Suppressor macrophage treated with lipopolysaccharide for 4 hours (primary cell): ENCODE measurements at regions not wholly inside any gene's neighbourhood (a gene's known extent, or its start where the extent isn't known, plus 50 kb on each side); places are given as distances from the start of the nearest gene placed in this dataset.
"Not testable (repeated sequence)": the region's sequence is repeated elsewhere in the genome, so short reads cannot be mapped to it uniquely, and the experiment has no call there.

Source experiments
- DNase-seq: peaks from one replicate; pipeline ENCODE4 v3.0.0-alpha.2; 2020

DNA sequence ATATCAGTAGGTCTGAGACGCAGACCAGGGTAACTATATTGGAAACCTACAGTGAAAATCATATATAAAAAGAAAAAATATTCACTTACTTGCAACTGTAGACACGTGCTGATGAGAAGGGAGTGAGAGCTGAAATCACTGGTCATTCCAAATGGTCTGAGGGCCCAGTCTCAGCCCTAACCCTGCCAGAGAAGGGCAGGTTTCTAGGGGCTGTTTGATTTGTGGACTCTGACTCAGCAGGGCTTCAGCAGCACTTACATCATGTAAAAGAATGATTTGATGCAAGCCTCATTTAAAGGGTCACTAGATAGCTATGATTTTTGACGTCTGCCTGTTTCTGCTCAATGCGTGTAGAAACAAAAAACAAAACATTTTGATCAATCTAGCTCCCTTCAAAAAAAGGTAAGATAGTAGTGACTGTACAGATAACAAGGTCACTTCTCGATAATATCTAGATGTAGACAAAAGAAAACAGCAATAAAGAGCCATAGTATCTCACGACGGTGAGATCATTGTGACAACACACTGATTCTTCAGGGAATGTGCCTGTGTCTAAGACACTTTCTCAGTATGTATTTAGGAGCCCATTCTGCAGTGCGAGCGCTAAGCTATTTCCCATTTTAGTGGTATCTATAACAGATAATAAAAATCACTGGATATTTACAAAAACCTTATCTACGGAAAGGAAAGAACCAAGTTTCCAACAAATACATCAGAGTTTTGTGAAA lies 307.2 kb downstream of the HIVEP2 start:
- no peak for DNase-seq

DNA sequence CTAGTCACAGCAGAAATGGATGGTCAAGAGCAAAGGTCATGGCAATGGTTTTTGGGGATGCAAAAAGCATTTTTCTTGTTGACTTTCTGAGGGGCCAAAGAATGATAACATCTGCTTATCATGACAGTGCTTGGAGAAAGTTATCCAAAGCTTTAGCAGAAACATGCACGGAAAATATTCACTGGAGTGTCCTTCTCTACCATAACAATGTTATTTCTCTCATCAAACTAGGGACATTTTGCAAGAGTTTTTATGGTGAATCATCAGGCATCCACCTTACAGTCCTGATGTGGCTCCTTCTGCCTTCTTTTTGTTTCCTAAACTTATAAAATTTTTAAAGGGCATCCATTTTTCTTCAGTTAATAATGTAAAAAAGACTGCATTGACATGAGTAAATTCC lies 302.3 kb downstream of the HIVEP2 start:
- no peak for DNase-seq

- no peak for DNase-seq
Measured at GRCh38 chr6:142644866-142645265, 300.1 kb downstream of the HIVEP2 start.

DNA sequence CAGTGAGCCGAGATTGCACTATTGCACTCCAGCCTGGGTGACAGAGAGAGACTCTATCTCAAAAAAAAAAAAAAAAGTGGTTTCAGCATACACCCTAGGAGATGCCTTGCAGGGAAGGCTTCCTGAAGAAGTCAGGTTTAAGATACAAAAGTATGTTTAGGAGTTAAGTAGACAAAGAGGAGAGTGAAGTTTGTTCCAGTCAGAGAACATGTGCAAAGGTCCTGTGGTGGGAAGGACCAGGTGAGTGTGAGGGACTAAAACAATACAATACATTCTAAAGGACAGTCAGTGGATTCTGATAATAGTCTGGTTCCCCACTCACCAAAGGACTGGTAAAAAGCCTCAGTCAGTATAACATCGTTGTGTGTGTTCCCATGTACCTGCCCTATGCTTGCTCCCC lies 299.3 kb downstream of the HIVEP2 start:
- DNase-seq, result no peak

DNA sequence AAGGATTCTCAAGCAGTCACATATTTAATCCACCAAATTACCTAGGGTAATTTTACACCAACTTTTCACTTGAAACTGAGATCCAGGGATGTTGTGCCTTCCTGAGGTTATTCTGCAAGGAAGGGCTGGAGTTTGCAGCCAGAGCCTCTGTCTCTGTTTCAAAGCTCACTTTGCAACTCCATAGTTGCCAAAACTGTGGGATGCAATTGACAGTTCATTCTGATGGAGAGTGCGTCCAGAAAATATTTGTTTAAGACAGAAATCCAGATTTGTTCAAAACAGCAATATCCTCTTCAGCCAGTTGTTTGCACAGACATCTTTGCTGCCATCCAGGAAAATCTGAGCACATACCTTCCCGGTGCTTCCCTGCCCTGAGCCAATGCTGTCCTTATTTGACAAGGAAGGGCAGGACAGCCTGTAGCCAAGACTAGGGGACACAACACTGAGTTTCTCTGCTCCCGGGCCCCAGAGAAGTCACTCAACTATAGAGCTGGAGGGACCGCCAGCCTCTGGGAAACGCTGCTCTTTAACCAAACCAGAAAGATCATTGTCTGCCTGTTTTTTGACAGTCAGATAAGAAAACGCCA lies 297.4 kb downstream of the HIVEP2 start:
- DNase-seq, result no peak

DNA sequence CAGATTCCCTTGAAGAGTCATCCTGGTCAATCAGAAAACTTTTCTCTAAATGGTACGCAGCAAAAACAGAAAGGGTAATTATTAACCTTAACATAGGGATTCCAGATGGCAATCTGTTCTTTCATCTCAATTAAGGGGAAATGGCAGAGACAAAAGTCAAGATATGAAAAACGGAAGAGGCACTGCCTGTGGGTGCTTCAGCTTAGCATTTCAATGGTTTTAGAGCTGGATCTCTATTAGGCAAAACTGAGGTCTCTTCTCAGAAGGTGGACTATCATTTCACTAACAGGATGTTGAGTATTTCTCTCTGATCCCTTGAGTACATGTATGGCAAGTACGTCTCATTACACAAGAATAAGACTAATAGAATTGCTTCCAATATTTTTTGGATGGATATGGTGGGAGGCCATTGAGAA lies 296.9 kb downstream of the HIVEP2 start:
- no peak for DNase-seq

DNA sequence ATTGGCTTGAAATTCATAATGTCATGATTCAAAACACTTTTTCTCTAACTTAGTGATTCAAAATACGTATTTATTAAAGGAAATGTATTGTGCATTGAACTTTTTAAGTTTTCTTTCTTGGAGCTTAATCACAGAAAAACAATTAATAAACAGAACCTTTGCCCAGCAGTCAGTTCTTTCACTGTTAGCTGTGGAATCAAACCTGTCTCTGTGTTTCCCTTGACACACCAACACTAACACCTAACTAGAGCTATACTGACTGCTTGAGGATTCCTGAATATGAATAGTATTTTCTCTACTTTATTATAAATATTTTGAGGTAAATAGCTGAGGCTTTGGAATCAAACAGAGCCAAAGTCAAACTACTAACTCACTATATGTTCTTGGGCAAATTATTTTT lies 296.4 kb downstream of the HIVEP2 start:
- no peak for DNase-seq

- not testable (repeated sequence) for DNase-seq
Measured at GRCh38 chr6:142649438-142650234, 295.3 kb downstream of the HIVEP2 start.

- no peak for DNase-seq
Measured at GRCh38 chr6:142651384-142651783, 293.6 kb downstream of the HIVEP2 start.

GRCh38 chr6:142653710-142654420 lies 291.1 kb downstream of the HIVEP2 start:
- no peak for DNase-seq

- DNase-seq, result no peak
Measured at GRCh38 chr6:142659661-142660060, 285.3 kb downstream of the HIVEP2 start.

DNA sequence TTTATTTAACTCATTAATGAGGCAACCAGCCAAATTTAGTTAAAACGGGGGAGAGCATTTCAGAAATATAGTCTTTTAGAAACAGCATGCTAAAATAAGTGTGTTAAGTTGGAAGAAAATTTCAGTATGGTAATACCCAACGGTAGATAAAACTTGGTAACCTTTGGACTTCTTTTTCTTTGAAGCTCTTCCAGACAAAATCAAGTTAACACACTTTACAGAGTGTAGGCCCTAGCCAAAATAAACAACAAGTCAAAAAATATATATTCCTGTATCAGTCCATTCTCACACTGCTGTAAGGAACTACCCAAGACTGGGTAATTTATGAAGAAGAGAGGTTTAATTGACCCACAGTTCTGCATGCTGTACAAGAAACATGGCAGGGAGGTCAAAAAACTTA lies 279.6 kb downstream of the HIVEP2 start:
- no peak for DNase-seq

GRCh38 chr6:142666599-142667185 lies 278.3 kb downstream of the HIVEP2 start:
- DNase-seq, result no peak

GRCh38 chr6:142669471-142670351 lies 275.3 kb downstream of the HIVEP2 start:
- DNase-seq, result peak; percentile 70

- no peak for DNase-seq
Measured at GRCh38 chr6:142671791-142672190, 273.2 kb downstream of the HIVEP2 start.

GRCh38 chr6:142675517-142675916 lies 269.5 kb downstream of the HIVEP2 start:
- no peak for DNase-seq

DNA sequence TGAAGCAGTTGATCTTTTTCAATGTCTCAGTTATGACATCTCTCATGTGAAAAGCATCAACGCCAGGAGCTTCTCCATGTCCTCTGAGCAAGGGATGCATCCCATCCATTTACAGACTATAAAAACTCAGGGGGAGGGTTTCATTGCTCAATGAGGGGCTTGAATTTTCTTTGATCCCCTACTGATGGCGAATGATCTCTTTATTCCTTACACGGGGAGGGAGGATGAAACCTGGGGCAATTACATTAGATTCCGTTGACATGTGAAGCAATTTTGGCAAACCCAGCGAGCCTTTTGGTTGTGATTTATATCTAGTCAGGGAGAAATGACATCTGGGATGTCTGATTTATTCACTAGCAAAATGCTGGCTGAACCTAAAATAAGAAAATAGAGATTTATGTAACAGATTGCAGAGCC lies 268.9 kb downstream of the HIVEP2 start:
- DNase-seq, result no peak

- DNase-seq, result no peak
Measured at GRCh38 chr6:142676647-142677192, 268.3 kb downstream of the HIVEP2 start.

DNA sequence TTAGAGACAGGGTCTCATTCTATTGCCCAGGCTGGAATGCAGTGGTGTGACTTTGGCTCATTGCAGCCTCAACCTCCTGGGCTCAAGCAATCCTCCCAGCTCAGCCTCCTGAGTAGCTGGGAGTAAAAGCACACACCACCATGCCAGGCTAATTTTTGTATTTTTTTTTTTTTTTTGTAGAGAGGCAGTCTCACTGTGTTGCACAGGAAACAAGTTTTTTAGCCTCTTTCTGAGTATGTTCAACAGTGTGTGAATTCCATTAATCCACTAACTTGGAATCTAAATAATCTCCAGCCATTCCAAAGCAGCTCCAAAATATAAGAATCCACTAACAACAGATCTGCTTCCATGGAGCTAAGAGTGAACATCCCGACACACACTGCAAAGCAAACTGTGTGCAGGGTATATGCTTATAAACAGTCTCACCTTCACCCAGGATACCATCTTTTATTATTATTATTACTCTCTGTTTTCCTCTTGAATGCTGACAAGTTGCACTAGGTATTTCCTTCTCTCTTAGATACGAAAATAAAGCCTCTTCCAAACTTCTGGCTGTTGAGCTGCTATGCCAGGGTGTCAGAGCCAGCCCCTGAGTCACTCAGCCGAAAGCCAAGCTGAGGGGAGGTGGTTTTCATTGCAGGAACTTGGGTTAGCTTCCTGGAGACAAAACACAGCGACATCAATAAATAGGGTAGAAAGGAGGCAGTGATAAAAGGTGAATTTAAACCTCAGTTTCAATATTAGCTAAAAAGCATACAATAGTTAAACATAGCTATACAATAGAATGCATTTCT lies 264.9 kb downstream of the HIVEP2 start:
- DNase-seq, result no peak

DNA sequence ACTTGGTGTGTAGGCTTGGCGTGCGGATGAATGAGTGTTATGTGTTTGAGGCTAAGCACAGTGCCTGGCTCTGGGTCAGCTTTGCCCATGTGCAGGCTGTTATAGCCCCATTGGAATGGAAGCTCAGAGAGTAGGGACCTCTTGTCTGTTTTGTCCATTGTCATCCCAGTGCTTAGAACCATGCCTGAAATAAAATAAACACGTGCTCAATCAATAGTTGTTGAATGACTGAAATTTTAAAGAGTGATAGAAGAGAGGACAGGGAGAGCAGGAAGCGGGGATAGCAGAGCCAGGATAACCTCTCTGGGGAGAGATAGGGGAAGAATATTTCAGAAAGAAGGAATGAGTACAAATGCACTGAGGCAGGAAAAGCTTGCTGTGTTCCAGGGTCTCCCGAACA lies 263.9 kb downstream of the HIVEP2 start:
- no peak for DNase-seq

GRCh38 chr6:142682985-142683384 lies 262.0 kb downstream of the HIVEP2 start:
- no peak for DNase-seq
